Ovary (tissue), 1 donor: ENCODE measurements at regions not wholly inside any gene's neighbourhood (a gene's known extent, or its start where the extent isn't known, plus 50 kb on each side); places are given as distances from the start of the nearest gene placed in this dataset.

Experiments
- EP300 ChIP-seq: sonication (generic); formaldehyde crosslinking; IDR thresholded peaks from one replicate; pipeline ENCODE4 v1.6.1; 2017; ENCODE audit warnings: antibody characterized with exemption
- POLR2A ChIP-seq: fragments of 450-650 bp; IDR thresholded peaks from one replicate; pipeline ENCODE4 v1.6.1; 2017; ENCODE audit warnings: antibody characterized with exemption, mild to moderate bottlenecking, moderate library complexity

DNA sequence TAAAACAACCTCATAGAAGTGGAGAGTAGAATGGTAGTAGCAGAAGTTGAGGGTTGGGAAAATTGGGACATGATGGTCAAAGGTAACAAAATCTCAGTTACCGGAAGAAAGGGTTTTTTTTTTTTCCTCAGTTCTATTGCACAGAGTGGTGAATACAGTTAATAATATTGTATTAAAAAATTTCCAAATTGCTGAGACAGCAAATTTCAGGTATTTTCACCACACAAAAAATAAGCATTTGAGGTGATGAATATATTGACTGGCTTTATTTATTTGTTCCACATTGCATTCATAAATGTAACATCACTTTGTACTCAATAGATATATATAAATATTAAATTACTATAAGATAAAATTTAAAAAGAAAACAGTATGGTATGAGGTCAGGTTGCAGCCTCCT lies 373.8 kb downstream of the ETV1 start:
- TF ChIP-seq EP300 (no peak), POLR2A (no peak)
